ENCODE measurements at regions not wholly inside any gene's neighbourhood (a gene's known extent, or its start where the extent isn't known, plus 50 kb on each side); places are given as distances from the start of the nearest gene placed in this dataset.

GRCh38 chr11:80451105-80451504 is 1010.3 kb upstream of the TENM4 start:
- DNase-seq (ENCODE audit: low read depth in 2 of 2): no peak

GRCh38 chr11:80448709-80449108 is 1007.9 kb upstream of the TENM4 start:
- DNase-seq (ENCODE audit: low read depth in 2 of 2): no peak

GRCh38 chr11:80443177-80443576 is 1002.3 kb upstream of the TENM4 start:
- no peak for DNase-seq (ENCODE audit: low read depth in 2 of 2)

GRCh38 chr11:80441821-80442220 is 1001.0 kb upstream of the TENM4 start:
- DNase-seq (ENCODE audit: low read depth in 2 of 2): no peak

GRCh38 chr11:80440835-80441234 is 1000.0 kb upstream of the TENM4 start:
- DNase-seq (ENCODE audit: low read depth in 2 of 2): no peak

- DNase-seq (ENCODE audit: low read depth in 2 of 2): no peak
Observed at GRCh38 chr11:80436547-80436946, 995.7 kb upstream of the TENM4 start.

GRCh38 chr11:80435345-80435744 is 994.5 kb upstream of the TENM4 start:
- DNase-seq (ENCODE audit: low read depth in 2 of 2): no peak

GRCh38 chr11:80432057-80432456 is 991.2 kb upstream of the TENM4 start:
- DNase-seq (ENCODE audit: low read depth in 2 of 2): no peak

GRCh38 chr11:80424012-80424695 is 983.3 kb upstream of the TENM4 start:
- DNase-seq (ENCODE audit: low read depth in 2 of 2): no peak

GRCh38 chr11:80420374-80420773 is 979.5 kb upstream of the TENM4 start:
- DNase-seq (ENCODE audit: low read depth in 2 of 2): no peak

GRCh38 chr11:80417681-80418080 is 976.9 kb upstream of the TENM4 start:
- DNase-seq (ENCODE audit: low read depth in 2 of 2): no peak

- no peak for DNase-seq (ENCODE audit: low read depth in 2 of 2)
Observed at GRCh38 chr11:80415580-80415979, 974.8 kb upstream of the TENM4 start.

GRCh38 chr11:80414181-80415165 is 973.6 kb upstream of the TENM4 start:
- DNase-seq (ENCODE audit: low read depth in 2 of 2): peak in 1 of 2 experiments; percentile 4

GRCh38 chr11:80412604-80413003 is 971.8 kb upstream of the TENM4 start:
- no peak for DNase-seq (ENCODE audit: low read depth in 2 of 2)

GRCh38 chr11:80393210-80393609 is 952.4 kb upstream of the TENM4 start:
- no peak for DNase-seq (ENCODE audit: low read depth in 2 of 2)

- no peak for DNase-seq (ENCODE audit: low read depth in 2 of 2)
Observed at GRCh38 chr11:80390505-80390904, 949.7 kb upstream of the TENM4 start.

GRCh38 chr11:80388536-80388935 is 947.7 kb upstream of the TENM4 start:
- no peak for DNase-seq (ENCODE audit: low read depth in 2 of 2)

GRCh38 chr11:80388130-80388529 is 947.3 kb upstream of the TENM4 start:
- no peak for DNase-seq (ENCODE audit: low read depth in 2 of 2)

- DNase-seq (ENCODE audit: low read depth in 2 of 2): no peak
Observed at GRCh38 chr11:80383655-80384054, 942.8 kb upstream of the TENM4 start.

GRCh38 chr11:80379620-80380278 is 938.9 kb upstream of the TENM4 start:
- no peak for DNase-seq (ENCODE audit: low read depth in 2 of 2)

- no peak for DNase-seq (ENCODE audit: low read depth in 2 of 2)
Observed at GRCh38 chr11:80371931-80372330, 931.1 kb upstream of the TENM4 start.

GRCh38 chr11:80365980-80366379 is 925.1 kb upstream of the TENM4 start:
- DNase-seq (ENCODE audit: low read depth in 2 of 2): no peak

Measured in fibroblast of skin of left biceps (primary cell).